NCI-H2171 (cell line): ENCODE measurements at regions not wholly inside any gene's neighbourhood (a gene's known extent, or its start where the extent isn't known, plus 50 kb on each side); places are given as distances from the start of the nearest gene placed in this dataset.

Experiments used
- DNase-seq: peaks from one replicate; lab custom pipeline; 2025; lab: John Stamatoyannopoulos, UW

- no peak for DNase-seq
These were observed 355.1 kb downstream of the ALG10 start for GRCh38 chr12:34377243-34378035.

- no peak for DNase-seq
These were observed 356.8 kb downstream of the ALG10 start for GRCh38 chr12:34379142-34379541.

DNA sequence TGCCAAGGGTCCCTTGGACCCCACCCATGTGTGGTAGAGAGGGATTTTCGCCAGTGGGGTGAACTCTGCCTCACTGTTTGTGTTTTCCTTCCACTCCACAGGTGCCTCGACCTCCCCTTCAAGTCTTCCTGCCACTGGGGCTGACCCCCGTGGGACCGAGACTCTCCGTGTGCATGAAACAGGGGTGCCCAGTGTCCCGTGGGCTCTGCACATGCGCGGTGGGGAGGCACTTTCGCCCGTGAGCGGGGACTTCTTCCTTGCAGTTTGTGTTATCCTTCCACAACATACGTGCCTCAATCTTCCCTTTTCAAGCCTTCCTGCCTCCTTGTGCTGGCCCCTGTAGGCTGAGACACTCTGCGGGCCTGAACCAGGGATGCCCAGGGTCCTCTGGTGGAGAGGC, 362.4 kb downstream of the ALG10 start:
- DNase-seq = no peak

DNA sequence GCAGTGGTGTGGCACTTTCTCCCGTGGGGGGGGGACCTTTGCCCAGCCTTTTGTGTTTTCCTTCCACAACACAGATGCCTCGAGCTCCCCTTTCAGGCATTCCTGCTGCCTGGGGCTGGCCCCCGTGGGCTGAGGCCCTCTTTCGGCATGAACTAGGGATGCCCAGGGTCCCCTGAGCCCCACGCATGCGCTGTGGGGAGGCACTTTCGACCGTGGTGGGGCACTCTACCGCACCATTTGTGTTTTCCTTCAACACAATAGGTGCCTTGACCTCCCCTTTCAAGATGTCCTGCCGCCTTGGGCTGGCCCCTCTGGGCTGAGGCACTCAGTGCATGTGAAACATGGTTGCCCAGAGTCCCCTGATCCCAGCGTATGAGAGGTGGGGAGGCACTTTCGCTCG, 363.7 kb downstream of the ALG10 start:
- DNase-seq = no peak

GRCh38 chr12:34386621-34387255, 364.4 kb downstream of the ALG10 start:
- no peak for DNase-seq

DNA sequence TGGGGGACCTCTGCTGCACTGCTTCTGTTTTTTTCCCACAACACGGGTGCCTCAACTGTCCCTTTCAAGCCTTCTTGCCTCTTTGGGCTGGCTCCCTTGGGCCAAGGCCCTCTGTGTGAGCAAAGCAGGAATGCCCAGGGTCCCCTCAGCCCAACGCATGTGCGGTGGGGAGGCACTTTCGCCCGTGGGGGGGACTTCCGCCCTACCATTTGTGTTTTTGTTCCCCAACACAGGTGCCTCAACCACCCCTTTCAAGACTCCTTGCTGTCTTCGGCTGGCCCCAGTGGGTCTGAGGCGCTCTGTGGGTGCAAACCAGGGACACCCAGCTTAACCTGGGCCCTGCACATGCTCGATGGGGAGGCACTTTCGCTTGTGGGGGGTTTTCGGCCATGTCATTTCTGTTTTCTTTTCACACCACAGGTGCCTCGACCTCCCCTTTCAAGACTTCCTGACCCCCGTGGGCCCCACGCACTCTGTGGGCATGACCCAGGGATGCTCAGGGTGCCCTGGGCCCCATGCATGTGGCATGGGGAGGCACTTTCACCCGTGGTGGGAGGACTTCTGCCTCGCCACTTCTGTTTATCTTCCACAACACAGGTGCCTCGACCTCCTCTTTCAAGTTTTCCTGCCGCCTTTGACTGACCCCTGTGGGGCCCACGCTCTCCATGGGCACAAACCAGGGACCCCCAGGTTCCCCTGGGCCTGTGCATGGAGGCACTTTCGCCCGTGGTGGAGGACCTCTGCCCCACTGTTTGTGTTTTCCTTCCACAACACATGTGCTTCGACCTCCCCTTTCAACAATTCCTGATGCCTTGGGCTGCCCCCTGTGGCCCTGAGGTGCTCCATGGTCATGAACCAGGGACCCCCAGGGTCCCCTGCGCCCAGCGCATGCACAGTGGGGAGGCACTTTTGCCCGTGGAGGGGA, 365.7 kb downstream of the ALG10 start:
- DNase-seq = no peak

- no peak for DNase-seq
These were observed 366.5 kb downstream of the ALG10 start for GRCh38 chr12:34388636-34389377.

DNA sequence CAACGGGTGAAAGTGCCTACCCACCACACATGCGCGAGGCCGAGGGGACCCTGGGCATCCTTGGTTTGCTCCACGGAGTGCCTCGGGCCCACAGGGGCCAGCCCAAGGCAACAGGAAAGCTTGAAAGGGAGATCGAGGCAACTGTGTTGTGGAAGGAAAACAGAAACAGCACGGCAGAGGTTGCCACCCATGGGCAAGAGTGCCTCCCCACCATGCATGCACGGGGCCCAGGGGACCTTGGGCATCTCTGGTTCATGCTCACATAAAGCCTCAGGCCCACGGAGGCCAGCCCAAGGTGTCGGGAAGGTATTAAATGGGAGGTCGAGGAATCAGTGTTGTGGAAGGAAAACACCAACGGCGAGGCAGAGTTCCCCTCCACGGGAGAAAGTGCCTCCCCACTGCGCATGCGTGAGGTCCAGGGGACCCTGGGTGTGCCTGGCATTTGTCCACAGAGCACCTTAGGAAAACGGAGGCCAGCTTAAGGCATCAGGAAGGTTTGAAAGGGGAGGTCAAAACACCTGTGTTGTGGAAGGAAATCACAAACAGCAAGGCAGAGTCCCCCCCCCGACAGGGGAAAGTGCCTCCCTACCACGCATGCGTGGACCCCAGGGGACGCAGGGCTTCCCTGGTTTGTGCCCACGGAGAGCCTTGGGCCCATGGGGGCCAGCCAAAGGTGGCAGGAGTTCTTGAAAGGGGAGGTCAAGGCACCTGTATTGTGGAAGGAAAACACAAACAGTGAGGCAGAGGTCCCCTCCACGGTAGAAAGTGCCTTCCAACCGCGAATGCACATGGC, 367.3 kb downstream of the ALG10 start:
- DNase-seq = no peak

DNA sequence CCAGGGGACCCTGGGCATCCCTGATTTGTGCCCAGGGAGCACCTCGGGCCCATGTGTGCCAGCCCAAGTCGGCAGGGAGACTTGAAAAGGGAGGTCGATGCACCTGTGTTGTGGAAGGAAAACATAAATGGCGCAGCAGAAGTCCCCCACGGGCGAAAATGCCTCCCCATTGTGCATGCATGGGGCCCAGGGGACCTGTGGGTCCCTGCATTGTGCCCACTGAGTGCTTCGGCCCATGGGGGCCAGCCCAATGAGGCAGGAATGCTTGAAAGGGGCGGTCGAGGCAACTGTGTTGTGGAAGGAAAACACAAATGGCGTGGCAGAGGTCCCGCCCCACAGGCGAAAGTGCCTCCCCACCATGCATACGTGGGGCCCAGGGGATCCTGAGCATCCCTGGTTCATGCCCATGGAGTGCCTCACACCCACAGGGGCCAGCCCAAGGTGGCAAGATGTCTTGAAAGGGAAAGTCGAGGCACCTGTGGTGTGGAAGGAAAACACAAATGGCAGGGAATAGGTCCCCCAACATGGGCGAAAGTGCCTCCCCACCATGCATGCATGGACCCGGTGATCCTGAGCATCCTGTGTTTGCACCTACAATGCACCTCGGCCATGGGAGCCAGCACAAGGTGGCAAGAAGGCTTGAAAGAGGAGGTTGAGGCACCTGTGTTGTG, 368.0 kb downstream of the ALG10 start:
- no peak for DNase-seq

DNA sequence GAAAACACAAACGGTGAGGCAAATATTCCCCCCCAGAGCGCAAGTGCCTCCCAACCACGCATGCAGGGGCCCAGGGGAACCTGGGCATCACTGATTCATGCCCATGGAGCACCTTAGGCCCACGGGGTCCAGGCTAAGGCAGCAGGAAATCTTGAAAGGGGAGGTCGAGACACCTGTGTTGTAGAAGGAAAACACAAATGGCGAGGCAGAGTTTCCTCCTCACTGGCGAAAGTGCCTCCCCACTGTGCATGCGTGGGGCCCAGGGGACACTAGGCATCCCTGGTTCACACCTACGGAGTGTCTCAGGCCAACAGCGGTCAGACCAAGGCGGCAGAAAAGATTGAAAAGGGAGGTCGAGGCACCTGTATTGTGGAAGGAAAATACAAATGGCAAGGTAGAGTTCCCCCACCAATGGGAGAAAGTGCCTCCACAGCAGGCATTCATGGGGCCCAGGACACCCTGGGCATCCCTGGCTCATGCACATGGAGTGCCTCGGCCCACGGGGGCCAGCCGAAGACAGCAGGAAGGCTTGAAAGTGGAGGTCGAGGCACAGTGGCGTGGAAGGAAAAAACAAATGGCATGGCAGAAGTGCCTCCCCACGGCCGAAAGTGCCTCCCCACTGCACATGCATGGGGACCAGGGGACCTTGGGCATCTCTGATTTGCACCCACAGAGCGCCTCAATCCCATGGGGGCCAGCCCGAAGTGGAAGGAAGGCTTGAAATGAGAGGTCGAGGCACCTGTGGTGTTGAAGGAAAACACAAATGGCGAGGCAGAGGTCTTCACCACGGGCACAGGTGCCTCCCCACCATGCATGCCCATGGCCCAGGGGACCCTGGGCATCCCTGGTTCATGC, 368.8 kb downstream of the ALG10 start:
- DNase-seq = no peak

DNA sequence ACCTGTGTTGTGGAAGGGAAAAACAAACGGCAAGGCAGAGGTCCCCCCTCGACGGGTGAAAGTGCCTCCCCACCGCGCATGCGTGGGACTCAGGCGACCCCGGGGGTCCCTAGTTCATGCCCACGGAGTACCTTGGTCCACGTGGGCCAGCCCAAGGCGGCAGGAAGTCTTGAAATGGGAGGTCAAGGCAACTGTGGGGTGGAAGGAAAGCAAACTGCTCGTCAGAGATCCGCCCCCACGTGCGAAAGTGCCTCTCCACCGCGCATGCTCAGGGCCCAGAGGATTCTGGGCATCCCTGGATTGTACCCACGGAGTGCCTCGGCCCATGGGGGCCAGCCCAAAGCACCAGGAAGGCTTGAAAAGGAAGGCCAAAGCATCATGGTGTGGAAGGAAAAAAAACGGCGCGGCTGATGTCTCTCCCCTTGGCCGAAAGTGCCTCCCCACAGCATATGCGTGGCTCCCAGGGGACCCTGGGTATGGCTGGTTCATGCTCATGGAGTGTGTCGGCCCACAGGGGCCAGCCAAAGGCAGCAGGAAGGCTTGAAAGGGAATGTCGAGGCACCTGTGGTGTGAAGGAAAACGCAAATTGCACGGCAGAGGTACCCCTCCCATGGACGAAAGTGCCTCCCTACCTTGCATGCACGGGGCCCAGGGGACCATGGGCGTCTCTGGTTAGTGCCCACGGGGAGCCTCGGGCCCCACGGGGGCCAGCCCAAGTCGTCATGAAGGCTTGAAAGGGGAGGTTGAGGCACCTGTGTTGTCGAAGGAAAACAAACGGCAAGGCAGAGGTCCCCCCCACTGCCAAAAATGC, 369.7 kb downstream of the ALG10 start:
- no peak for DNase-seq

DNA sequence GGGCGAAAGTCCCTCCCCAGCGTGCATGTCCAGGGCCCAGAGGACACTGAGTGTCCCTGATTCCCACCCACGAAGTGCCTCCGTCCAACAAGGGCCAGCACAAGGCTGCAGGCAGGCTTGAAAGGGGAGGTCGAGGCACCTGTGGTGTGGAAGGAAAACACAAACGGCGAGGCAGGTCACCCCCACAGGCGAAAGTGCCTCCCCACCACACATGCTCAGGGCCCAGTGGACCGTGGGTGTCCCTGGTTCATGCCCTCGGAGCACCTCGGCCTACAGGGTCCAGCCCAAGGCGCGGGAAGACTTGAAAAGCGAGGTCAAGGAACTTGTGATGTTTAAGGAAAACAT, 370.4 kb downstream of the ALG10 start:
- DNase-seq = no peak

DNA sequence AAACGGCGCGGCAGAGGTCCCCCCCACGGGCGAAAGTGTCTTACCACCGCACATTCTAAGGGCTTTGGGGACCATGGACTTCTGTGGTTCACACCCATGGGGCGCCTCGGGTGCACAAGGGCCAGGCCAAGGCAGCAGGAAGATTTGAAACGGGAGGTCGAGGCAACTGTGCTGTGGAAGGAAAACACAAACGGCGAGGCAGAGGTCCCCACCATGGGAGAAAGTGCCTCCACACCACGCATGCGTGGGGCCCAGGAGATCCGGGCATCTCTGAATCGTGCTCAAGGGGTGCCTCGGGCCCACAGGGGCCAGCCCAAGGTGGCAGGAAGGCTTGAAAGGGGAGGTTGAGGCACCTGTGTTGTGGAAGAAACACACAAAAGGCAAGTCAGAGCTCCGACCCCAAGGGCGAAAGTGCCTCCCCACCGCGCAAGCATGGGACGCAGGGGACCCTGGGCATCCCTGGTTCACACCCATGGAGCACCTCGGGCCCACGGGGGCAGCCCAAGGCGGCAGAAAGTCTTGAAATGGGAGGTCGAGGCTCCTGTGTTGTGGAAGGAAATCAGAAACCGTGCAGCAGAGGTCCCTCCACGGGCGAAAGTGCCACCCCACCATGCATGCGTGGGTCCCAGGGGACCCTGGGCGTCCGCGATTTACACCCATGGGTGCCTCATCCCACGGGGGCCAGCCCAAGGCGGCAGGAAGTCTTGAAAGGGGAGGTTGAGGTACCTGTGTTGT, 371.0 kb downstream of the ALG10 start:
- no peak for DNase-seq

DNA sequence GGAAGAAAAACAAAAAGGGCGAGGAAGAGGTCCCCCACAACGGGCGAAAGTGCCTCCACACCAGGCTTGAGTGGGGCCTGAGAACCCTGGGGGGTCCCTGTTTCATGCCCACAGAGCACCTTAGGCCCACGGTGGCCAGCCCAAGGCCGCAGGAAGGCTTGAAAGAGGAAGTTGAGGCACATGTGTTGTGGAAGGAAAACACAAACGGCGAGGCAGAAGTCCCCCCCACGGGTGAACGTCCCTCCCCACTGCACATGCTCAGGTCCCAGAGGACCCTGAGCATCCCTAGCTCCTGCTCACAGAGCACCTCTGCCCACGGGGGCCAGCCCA, 371.5 kb downstream of the ALG10 start:
- no peak for DNase-seq

DNA sequence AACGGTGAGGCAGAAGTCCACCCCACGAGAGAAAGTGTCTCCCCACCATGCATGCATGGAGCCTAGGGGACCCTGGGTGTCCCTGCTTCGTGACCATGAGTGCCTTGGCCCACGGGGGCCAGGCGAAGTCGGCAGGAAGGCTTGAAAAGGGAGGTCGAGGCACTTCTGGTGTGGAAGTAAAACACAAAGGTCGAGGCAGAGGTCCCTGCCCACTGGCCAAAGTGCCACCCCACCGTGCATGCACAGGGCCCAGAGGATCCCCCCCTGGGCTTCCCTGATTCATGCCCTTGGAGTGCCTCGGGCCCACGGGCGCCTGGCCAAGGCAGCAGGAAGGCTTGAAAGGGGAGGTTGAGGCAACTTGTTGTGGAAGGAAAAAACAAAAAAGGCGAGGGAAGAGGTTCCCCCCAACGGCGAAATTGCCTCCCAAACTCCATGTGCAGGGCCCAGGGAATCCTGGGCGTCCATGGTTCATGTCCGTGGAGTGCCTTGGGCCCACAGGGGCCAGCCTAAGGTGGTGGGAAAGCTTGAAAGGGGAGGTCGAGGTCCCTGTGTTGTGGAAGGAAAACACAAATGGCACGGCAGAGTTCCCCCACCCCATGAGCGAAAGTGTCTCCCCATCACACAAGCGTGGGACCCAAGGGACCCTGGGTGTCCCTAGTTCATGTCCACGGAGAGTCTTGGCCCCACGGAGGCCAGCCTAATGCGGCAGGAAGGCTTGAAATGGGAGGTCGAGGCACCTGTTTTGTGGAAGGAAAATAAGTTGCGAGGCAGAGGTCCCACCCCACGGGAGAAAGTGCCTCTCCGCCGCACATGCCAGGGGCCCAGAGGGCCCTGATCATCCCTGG, 372.1 kb downstream of the ALG10 start:
- no peak for DNase-seq

GRCh38 chr12:34395056-34396005, 373.0 kb downstream of the ALG10 start:
- no peak for DNase-seq
